Spleen (tissue), 11 donors: ENCODE measurements at regions not wholly inside any gene's neighbourhood (a gene's known extent, or its start where the extent isn't known, plus 50 kb on each side); places are given as distances from the start of the nearest gene placed in this dataset.

ENCODE experiments used
- DNase-seq: peaks from one replicate; pipeline ENCODE4 v3.0.0-alpha.2; 2020
- H3K27ac ChIP-seq, 8 donors: fragments of 200-600 bp; sonication (generic) in 7 of 8; 1 replicate in 4 of 8; 2 replicates in 4 of 8; pipeline versions ENCODE4 v1.5.0 to v1.8.0; 2016 to 2021; ENCODE audit warnings: inconsistent platforms in 4 of 8, mild to moderate bottlenecking in 4 of 8, moderate library complexity in 1 of 8
- H3K27me3 ChIP-seq, 7 donors: fragments of 200-600 bp; sonication (generic) in 6 of 7; replicated peaks in 1 of 7; 1 replicate in 4 of 7; 2 replicates in 3 of 7; pipeline versions ENCODE4 v1.5.0 to v1.8.0; 2016 to 2021; ENCODE audit warnings: inconsistent platforms in 3 of 7, mild to moderate bottlenecking in 1 of 7
- H3K36me3 ChIP-seq, 6 donors: fragments of 200-600 bp; sonication (generic) in 5 of 6; 1 replicate in 4 of 6; 2 replicates in 2 of 6; pipeline versions ENCODE4 v1.5.0 to v1.8.0; 2016 to 2021; ENCODE audit warnings: inconsistent platforms in 2 of 6
- H3K4me1 ChIP-seq, 6 donors: fragments of 200-600 bp; sonication (generic) in 5 of 6; 1 replicate in 3 of 6; 2 replicates in 3 of 6; pipeline versions ENCODE4 v1.5.0 to v1.8.0; 2016 to 2021; ENCODE audit warnings: inconsistent platforms in 3 of 6
- H3K4me3 ChIP-seq, 8 donors: fragments of 200-600 bp; sonication (generic) in 7 of 8; 1 replicate in 4 of 8; 2 replicates in 4 of 8; pipeline versions ENCODE4 v1.5.0 to v1.8.0; 2016 to 2021; ENCODE audit warnings: inconsistent platforms in 4 of 8, mild to moderate bottlenecking in 4 of 8, moderate library complexity in 2 of 8
- H3K9me3 ChIP-seq, 8 donors: fragments of 200-600 bp; sonication (generic) in 7 of 8; 1 replicate in 4 of 8; 2 replicates in 4 of 8; pipeline versions ENCODE4 v1.5.0 to v1.8.0; 2016 to 2021; ENCODE audit warnings: inconsistent platforms in 4 of 8
- POLR2A ChIP-seq, 3 donors: fragments of 450-650 bp; IDR thresholded peaks; one replicate each; pipeline ENCODE4 v1.5.1; 2017; ENCODE audit warnings: antibody characterized with exemption in 3 of 3, mild to moderate bottlenecking in 1 of 3
- POLR2AphosphoS5 ChIP-seq, 3 donors: sonication (generic); formaldehyde crosslinking; IDR thresholded peaks; one replicate each; pipeline ENCODE4 v1.5.1; 2017; ENCODE audit warnings: antibody characterized with exemption in 3 of 3
- WGBS, 5 donors: extraction: QIAGEN DNeasy Blood & Tissue Kit in 3 of 5; methylation state at CpG; one replicate each; pipeline versions ENCODE4 v1.1.5 to v1.1.7; 2013 to 2018; 5-methylcytosine and 5-hydroxymethylcytosine counted together
- intact Hi-C: fragments of 100-400 bp; cut with DNase I; formaldehyde crosslinking; loops from one replicate; pipeline ENCODE4 v1.15.0; 2023; ENCODE audit warnings: low total_unique reads
- TF ChIP-seq, protein P1 (sequence below), 11 experiments: fragments of 200-600 bp in 7 of 11; fragments of 450-650 bp in 4 of 11; sonication (generic) in 4 of 11; IDR thresholded peaks in 8 of 11; conservative IDR thresholded peaks in 3 of 11; 1 replicate in 7 of 11; 2 replicates in 4 of 11; pipeline versions ENCODE4 v1.4.0 to v1.8.0; 2016 to 2021; ENCODE audit warnings: antibody characterized with exemption in 11 of 11, inconsistent platforms in 4 of 11, mild to moderate bottlenecking in 1 of 11
- donor health status: healthy with polysubstance abuse.
- donor health status: DM: no; HTN: no; CAD: no; lungs with moderate emphysema.
- donor health status: DM: no; HTN: no; CAD: no.
- donor health status: Bipolar disorder and iron deficiency.
- donor health status: healthy.
- donor health status: DM: no; HTN: no; CAD: no.
- donor health status: DM: yes; HTN: yes; CAD: no.

DNA sequence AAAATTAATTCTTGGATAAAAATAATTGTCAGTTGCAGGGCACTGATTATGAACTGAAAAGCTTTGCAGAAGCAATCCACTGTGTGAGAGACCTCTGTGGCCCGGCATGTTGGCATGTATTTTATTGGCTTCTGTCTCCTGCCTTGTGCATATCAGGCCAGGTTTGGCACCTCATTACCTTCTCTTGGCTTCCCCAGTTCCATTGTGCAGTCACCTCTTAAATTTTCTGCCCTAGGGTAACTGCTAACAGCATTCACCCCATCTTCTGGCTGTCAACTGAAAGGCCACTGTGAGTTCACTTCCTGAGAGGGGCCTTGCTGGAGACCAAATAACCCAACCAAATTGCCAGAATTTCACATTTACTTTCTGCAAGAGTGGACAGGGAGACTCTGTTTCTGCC lies 92.7 kb upstream of the RARB start:
- peaks cover 0 to 19% (median 2%) of the 10 kb centered on the region in 8 donors for H3K9me3 ChIP-seq
- no peak for DNase-seq
- TF ChIP-seq, protein P1, sequence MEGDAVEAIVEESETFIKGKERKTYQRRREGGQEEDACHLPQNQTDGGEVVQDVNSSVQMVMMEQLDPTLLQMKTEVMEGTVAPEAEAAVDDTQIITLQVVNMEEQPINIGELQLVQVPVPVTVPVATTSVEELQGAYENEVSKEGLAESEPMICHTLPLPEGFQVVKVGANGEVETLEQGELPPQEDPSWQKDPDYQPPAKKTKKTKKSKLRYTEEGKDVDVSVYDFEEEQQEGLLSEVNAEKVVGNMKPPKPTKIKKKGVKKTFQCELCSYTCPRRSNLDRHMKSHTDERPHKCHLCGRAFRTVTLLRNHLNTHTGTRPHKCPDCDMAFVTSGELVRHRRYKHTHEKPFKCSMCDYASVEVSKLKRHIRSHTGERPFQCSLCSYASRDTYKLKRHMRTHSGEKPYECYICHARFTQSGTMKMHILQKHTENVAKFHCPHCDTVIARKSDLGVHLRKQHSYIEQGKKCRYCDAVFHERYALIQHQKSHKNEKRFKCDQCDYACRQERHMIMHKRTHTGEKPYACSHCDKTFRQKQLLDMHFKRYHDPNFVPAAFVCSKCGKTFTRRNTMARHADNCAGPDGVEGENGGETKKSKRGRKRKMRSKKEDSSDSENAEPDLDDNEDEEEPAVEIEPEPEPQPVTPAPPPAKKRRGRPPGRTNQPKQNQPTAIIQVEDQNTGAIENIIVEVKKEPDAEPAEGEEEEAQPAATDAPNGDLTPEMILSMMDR (IDR thresholded peaks at IDR 0.05 in 8 of 11, conservative IDR thresholded peaks at IDR 0.05 in 3 of 11), result no peak
- TF ChIP-seq POLR2AphosphoS5 (IDR thresholded peaks at IDR 0.05) (no peak), POLR2A (IDR thresholded peaks at IDR 0.05) (no peak)
- H3K4me1 ChIP-seq, result no peaks in the 10 kb centered on the region
- H3K36me3 ChIP-seq, result no peaks in the 10 kb centered on the region
- intact Hi-C loops, result no loop called here
- H3K27ac ChIP-seq, result no peak overlapping the region
- H3K27me3 ChIP-seq, result no peaks in the 10 kb centered on the region
- no peak overlapping the region for H3K4me3 ChIP-seq
- 67 to 88% (median 74%) methylated on average over 1 of the region's 1 CpG for WGBS, 5 donors

DNA sequence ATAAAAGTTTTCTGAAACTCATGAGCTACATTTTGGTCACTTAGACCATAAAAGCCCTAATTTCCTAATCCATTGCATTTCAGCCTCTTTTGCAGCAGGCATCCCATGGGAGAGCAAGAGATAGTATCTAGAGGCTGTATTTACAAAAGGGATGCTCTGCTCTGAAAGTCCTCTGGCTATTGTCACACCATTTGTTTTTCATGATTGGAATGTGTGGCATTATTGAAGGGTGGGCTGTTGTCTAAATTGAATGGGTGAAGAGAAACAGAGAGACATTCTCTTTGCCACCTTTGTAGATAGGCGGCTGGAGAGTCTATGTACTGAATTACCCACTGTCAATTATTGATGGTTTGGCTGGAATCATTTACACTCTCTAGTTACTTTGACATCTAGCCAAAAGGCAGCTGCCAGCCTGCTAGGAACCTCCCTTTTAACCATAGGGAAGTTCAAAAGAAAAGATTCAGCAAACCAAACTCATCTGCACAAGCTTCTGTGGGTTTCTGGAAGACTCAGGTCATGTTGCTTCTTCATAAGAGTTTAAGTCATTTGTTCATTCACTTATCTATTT lies 89.8 kb upstream of the RARB start:
- Histone ChIP-seq H3K36me3 (no peaks in the 10 kb centered on the region), H3K4me1 (no peaks in the 10 kb centered on the region), H3K27ac (no peak overlapping the region), H3K9me3 (peaks cover 0 to 5% (median 0%) of the 10 kb centered on the region in 8 donors), H3K4me3 (no peak overlapping the region), H3K27me3 (no peaks in the 10 kb centered on the region)
- no peak for DNase-seq
- 65 to 84% (median 78%) methylated on average over 1 of the region's 1 CpG for WGBS, 5 donors
- no peak for TF ChIP-seq POLR2A (IDR thresholded peaks at IDR 0.05)
- TF ChIP-seq, protein P1 (IDR thresholded peaks at IDR 0.05 in 8 of 11, conservative IDR thresholded peaks at IDR 0.05 in 3 of 11), result no peak
- TF ChIP-seq POLR2AphosphoS5 (IDR thresholded peaks at IDR 0.05), result no peak
- intact Hi-C loops, result no loop called here

DNA sequence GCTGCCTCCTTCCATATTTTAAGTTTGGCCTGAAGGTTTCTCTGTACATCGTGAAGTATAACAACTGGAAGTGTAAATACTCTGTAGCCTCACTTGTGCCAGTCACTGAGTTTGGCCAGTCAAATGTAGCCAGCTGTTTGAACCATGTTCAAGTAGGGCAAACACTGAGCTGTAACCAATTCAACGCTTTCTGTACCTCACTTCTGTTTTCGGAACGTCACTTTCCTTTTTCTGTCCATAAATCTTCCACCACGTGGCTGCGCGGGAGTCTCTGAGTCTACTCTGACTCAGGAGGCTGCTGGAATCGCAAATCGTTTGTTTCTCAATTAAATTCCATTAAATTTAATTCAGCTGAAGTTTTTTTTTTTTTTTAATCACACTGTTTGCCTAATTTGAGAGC lies 88.8 kb upstream of the RARB start:
- Histone ChIP-seq H3K27me3 (no peaks in the 10 kb centered on the region), H3K36me3 (no peaks in the 10 kb centered on the region), H3K27ac (no peak overlapping the region), H3K4me3 (no peak overlapping the region), H3K9me3 (peaks cover 0 to 2% (median 0%) of the 10 kb centered on the region in 8 donors), H3K4me1 (no peaks in the 10 kb centered on the region)
- TF ChIP-seq POLR2A (IDR thresholded peaks at IDR 0.05) (no peak), POLR2AphosphoS5 (IDR thresholded peaks at IDR 0.05) (no peak)
- no peak for DNase-seq
- 71 to 81% (median 75%) methylated on average over 9 of the region's 9 CpGs for WGBS, 5 donors
- intact Hi-C loops, result no loop called here

DNA sequence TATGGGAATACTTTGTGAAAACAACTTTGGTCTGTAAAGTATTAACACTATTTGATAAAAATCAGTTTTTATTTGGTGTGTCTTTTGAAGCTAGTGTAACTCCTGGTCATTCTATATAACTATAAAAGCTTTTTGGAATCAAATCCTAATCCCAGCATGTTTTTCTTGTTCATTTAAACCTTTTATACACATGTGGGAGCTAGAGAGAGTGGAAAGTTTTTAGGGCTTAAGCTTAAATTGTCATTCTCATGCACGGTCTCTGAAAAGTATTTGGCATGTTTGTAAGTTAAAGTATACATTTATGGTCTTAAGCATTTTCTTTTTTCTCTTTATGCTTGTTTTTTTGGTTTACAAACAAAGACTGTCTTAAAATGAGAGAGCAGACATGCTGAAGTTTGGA lies 83.4 kb upstream of the RARB start:
- Histone ChIP-seq H3K4me3 (no peak overlapping the region), H3K36me3 (no peaks in the 10 kb centered on the region), H3K9me3 (no peaks in the 10 kb centered on the region), H3K27ac (no peak overlapping the region), H3K27me3 (no peaks in the 10 kb centered on the region), H3K4me1 (no peaks in the 10 kb centered on the region)
- DNase-seq, result no peak
- 53 to 83% (median 78%) methylated on average over 1 of the region's 1 CpG for WGBS, 5 donors
- intact Hi-C loops, result no loop called here
- TF ChIP-seq, protein P1 (IDR thresholded peaks at IDR 0.05 in 8 of 11, conservative IDR thresholded peaks at IDR 0.05 in 3 of 11), result no peak
- TF ChIP-seq POLR2A (IDR thresholded peaks at IDR 0.05) (no peak), POLR2AphosphoS5 (IDR thresholded peaks at IDR 0.05) (no peak)

DNA sequence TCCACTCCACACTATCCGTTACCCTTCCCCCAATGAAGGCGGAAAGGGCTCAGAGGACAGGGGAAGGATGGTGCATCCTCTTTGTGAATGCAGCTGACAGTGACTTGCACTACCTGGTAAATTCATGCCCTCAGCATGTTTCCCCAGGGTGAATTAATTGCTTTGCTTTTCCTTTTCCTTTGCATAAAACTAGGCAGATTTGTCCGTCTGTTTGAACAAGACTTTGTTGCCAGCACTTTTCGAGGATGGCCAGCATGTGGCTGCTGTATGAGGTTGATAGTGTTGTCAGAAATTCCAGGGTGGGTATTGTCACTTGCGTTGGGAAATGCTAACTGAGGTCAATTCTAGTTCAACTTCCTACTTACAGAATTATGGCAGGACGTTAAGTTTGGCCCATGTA lies 79.0 kb upstream of the RARB start:
- H3K4me1 ChIP-seq, result no peaks in the 10 kb centered on the region
- H3K4me3 ChIP-seq, result no peak overlapping the region
- no peaks in the 10 kb centered on the region for H3K9me3 ChIP-seq
- DNase-seq, result no peak
- TF ChIP-seq POLR2AphosphoS5 (IDR thresholded peaks at IDR 0.05) (no peak), POLR2A (IDR thresholded peaks at IDR 0.05) (no peak)
- TF ChIP-seq, protein P1 (IDR thresholded peaks at IDR 0.05 in 8 of 11, conservative IDR thresholded peaks at IDR 0.05 in 3 of 11), result no peak
- no peaks in the 10 kb centered on the region for H3K27me3 ChIP-seq
- intact Hi-C loops, result no loop called here
- H3K36me3 ChIP-seq, result no peaks in the 10 kb centered on the region
- no peak overlapping the region for H3K27ac ChIP-seq
- WGBS, 5 donors, result 53 to 65% (median 59%) methylated on average over 6 of the region's 6 CpGs
